ENCODE measurements at regions not wholly inside any gene's neighbourhood (a gene's known extent, or its start where the extent isn't known, plus 50 kb on each side); places are given as distances from the start of the nearest gene placed in this dataset.
"Not testable (repeated sequence)": the region's sequence is repeated elsewhere in the genome, so short reads cannot be mapped to it uniquely, and the experiment has no call there.

DNA sequence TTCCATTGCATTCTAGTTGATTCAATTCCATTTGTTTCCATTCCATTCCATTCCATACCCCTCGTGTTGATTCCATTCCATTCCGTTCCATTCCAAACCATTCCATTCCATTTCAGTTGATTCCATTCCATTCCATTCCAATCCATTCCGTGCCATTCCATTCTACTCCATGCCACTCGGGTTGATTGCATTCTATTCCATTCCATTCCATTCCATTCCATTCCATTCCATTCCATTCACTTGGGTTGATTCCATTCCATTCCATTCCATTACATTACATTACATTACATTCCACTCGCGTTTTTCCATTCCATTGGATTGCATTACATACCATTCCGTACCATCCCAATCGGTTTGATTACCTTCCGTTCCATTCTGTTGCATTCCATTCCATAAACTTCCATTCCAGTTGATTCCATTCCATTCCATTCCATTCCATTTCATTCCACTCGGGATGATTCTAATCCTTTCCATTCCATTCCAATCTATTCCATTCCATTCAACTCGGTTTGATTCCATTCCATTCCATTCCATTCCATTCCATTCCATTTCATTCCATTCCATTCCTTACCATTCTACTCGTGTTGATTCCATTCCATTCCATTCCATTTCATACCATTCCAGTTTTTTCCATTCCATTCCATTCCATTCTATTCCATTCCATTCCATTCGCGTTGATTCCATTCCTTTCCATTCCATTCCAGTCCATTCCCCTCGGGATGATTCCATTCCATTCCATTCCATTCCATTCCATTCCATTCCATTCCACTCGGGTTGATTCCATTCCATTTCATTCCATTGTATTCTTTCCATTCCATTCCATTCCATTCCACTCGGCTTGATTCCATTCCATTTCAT lies 1140.4 kb downstream of the RPIA start:
- H3K27me3 Mint-ChIP-seq: no peaks in the 10 kb centered on the region
- H3K9me3 Mint-ChIP-seq: peaks cover 47% of the 10 kb centered on the region
- no peak overlapping the region for H3K27ac Mint-ChIP-seq
- H3K36me3 Mint-ChIP-seq: peaks cover 28% of the 10 kb centered on the region
- POLR2A ChIA-PET: no interaction called here
- no peak overlapping the region for H3K4me3 Mint-ChIP-seq
- no peaks in the 10 kb centered on the region for H3K4me1 Mint-ChIP-seq
- DNase-seq: no peak
- ATAC-seq (ENCODE audit: low read depth): no peak

DNA sequence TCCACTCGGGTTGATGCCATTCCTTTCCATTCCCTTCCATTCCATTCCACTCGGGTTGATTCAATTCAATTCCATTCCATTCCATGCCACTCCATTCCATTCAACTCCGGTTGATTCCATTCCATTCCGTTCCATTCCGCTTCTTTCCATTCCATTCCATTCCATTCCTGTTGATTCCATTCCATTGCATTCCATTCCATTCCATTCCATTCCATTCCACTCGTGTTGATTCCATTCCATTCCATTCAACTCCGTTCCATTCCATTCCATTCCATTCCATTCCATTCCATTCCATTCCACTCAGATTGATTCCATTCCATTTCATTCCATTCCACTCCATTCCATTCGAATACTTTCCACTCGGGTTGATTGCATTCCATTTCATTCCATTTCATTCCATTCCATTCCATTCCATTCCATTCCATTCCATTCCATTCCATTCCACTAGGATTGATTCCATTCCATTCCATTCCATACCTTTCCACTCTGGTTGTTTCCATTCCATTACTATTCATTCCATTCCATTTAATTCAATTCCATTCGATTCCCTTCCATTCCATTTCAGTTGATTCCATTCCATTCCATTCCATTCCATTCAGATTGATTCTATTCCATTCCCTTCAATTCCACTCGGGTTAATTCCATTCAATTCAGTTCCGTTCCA lies 1141.8 kb downstream of the RPIA start:
- ATAC-seq (ENCODE audit: low read depth) (peak; percentile 57), DNase-seq (no peak)
- Mint-ChIP-seq H3K27me3 (no peaks in the 10 kb centered on the region), H3K27ac (no peak overlapping the region), H3K4me3 (no peak overlapping the region), H3K36me3 (peaks cover 33% of the 10 kb centered on the region), H3K4me1 (no peaks in the 10 kb centered on the region), H3K9me3 (peaks cover 56% of the 10 kb centered on the region)
- POLR2A ChIA-PET: no interaction called here

DNA sequence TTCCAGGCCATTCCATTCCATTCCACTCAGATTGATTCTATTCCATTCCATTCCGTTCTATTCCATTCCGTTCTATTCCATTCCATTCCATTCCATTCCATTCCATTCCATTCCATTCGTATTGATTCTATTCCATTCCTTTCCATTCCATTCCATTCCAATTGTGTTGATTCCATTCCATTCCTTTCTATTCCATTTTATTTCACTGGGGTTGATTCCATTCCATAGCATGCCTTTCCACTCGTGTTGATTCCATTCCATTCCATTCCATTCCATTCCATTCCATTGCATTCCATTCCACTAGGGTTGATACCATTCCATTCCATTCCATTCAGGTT lies 1142.3 kb downstream of the RPIA start:
- Mint-ChIP-seq H3K4me3 (no peak overlapping the region), H3K27ac (no peak overlapping the region), H3K4me1 (no peaks in the 10 kb centered on the region), H3K9me3 (peaks cover 61% of the 10 kb centered on the region), H3K36me3 (peaks cover 36% of the 10 kb centered on the region), H3K27me3 (no peaks in the 10 kb centered on the region)
- POLR2A ChIA-PET: no interaction called here
- ATAC-seq (ENCODE audit: low read depth) (no peak), DNase-seq (no peak)

DNA sequence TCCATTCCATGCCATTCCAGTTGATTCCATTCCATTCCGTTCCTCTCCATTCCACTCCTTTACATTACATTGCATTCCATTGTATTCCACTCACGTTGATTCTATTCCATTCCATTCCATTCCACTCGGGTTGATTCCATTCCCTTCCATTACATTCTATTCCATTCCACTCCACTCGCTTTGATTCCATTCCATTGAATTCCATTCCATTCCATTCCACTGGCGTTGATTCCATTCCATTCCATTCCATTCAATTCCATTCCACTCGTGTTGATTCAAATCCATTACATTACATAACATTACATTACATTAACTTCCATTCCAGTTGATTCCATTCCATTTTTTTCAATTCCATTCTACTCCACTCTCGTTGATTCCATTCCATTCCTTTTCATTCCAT lies 1142.8 kb downstream of the RPIA start:
- peaks cover 61% of the 10 kb centered on the region for H3K9me3 Mint-ChIP-seq
- H3K4me3 Mint-ChIP-seq: no peak overlapping the region
- ATAC-seq (ENCODE audit: low read depth): no peak

DNA sequence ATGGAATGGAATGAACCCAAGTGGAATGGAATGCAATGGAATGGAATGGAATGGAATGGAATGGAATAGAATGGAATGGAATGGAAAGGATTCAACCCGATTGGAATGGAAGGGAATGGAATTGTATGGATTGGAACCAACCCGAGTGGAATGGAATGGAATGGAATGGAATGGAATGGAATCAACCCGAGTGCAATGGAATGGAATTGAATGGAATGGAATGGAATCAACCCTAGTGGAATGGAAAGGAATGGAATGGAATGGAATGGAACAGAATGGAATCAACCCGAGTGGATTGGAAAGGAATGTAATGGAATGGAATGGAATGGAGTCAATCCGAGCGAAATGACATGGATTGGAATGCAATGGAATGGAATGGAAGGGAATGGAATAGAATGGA lies 1144.9 kb downstream of the RPIA start:
- H3K27ac Mint-ChIP-seq, H3K4me1 Mint-ChIP-seq, DNase-seq, H3K4me3 Mint-ChIP-seq, POLR2A ChIA-PET, H3K27me3 Mint-ChIP-seq: not testable (repeated sequence)
- Mint-ChIP-seq H3K36me3 (peaks cover 34% of the 10 kb centered on the region), H3K9me3 (peaks cover 56% of the 10 kb centered on the region)
- peak; percentile 38 for ATAC-seq (ENCODE audit: low read depth)

More for the DNA sequence above, 1142.8 kb downstream of the RPIA start:
- no peaks in the 10 kb centered on the region for H3K27me3 Mint-ChIP-seq
- DNase-seq: no peak
- H3K27ac Mint-ChIP-seq: no peak overlapping the region
- peaks cover 36% of the 10 kb centered on the region for H3K36me3 Mint-ChIP-seq
- H3K4me1 Mint-ChIP-seq: no peaks in the 10 kb centered on the region
- POLR2A ChIA-PET: no interaction called here

DNA sequence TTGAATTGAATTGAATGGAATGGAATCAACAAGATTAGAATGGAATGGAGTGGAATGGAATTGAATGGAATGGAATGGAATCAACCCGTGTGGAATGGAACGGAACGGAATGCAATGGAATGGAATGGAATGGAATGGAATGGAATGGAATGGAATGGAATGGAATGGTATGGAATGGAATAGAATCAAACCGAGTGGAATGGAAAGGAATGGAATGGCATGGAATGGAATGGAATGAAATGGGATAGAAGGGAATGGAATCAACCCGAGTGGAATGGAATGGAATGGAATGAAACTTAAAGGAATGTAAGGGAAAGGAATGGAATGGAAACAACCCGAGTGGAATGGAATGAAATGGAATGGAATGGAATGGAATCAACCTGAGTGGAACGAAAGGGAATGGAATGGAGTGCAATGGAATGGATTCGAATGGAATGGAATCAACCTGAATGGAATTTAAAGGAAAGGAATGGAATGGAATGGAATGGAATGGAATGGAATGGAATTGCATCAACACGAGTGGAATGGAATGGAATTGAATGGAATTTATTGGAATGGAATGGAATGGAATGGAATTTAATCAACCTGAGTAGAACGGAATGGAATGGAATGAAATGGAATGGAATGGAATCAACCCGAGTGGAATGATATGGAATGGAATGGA lies 1146.6 kb downstream of the RPIA start:
- H3K27me3 Mint-ChIP-seq: no peaks in the 10 kb centered on the region
- peaks cover 33% of the 10 kb centered on the region for H3K36me3 Mint-ChIP-seq
- DNase-seq: no peak
- H3K4me3 Mint-ChIP-seq: no peak overlapping the region
- H3K4me1 Mint-ChIP-seq: no peaks in the 10 kb centered on the region
- no peak overlapping the region for H3K27ac Mint-ChIP-seq
- POLR2A ChIA-PET: no interaction called here
- ATAC-seq (ENCODE audit: low read depth): peak; percentile 48
- H3K9me3 Mint-ChIP-seq: peaks cover 51% of the 10 kb centered on the region

DNA sequence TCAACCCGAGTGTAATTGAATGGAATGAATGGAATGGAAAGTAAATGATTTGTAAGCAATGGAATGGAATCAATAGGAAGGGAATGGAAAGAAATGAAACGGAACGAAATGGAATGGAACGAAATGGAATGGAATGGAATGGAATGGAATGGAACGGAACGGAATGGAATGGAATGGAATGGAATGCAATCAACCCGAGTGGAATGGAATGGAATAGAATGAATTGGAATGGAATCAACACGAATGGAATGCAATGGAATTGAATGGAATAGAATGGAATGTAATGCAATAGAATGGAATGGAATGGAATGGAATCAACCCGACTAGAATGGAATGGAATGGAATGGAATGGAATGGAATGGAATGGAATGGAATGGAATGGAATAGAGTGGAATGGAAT lies 1148.7 kb downstream of the RPIA start:
- H3K36me3 Mint-ChIP-seq: peaks cover 30% of the 10 kb centered on the region
- H3K27me3 Mint-ChIP-seq; ATAC-seq (ENCODE audit: low read depth); H3K4me3 Mint-ChIP-seq; POLR2A ChIA-PET; H3K4me1 Mint-ChIP-seq; DNase-seq; H3K27ac Mint-ChIP-seq: not testable (repeated sequence)
- H3K9me3 Mint-ChIP-seq: peaks cover 44% of the 10 kb centered on the region

DNA sequence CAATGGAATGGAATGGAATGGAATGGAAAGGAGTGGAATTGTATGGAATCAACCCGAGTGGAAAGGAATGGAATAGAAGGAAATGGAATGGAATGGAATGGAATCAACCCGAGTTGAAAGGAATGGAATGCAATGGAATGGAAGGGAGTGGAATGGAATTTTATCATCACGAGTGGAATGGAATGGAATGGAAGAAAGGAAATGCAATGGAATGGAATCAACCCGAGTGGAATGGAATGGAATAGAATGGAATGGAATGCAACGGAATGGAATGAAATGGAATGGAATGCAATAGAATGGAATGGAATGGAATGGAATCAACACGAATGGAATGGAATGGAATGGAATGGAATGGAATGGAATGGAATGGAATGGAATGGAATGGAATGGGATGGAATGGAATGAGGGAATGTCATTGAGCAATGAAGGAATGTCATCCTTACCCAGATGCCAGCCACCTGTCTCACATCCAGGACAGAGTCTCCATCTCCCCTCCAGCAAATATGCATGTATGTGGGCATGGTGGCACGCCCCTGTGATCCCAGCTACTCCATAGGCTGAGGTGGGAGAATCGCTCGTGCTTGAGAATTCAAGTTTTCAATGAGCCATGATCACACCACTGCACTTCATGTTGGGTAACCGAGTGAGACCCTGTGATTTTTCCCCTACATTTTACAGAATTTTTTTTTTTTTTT lies 1149.5 kb downstream of the RPIA start:
- peaks cover 41% of the 10 kb centered on the region for H3K9me3 Mint-ChIP-seq
- POLR2A ChIA-PET; H3K27ac Mint-ChIP-seq; H3K4me3 Mint-ChIP-seq; DNase-seq; H3K27me3 Mint-ChIP-seq; H3K4me1 Mint-ChIP-seq; ATAC-seq (ENCODE audit: low read depth): not testable (repeated sequence)
- H3K36me3 Mint-ChIP-seq: peaks cover 26% of the 10 kb centered on the region

DNA sequence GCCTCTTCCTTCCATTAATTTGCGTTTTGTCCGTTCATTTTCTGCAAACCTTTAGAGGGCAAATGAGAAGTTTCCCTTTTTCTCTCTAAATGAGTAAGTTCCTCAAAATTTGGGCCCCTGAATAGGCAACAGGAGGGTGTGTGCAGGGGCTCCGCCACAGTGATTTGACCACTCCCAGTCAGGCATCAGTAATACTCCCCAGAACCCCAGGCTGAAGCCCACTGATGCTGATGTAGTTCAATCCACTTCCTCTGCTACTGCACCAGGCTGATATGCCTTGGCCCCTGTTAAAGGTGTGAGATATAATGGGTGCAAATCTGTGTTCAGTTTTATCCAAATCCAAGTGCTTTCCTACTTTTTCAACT lies 1150.0 kb downstream of the RPIA start:
- Mint-ChIP-seq H3K36me3 (peaks cover 21% of the 10 kb centered on the region), H3K27me3 (no peaks in the 10 kb centered on the region), H3K4me1 (no peaks in the 10 kb centered on the region), H3K9me3 (peaks cover 37% of the 10 kb centered on the region), H3K27ac (no peak overlapping the region), H3K4me3 (no peak overlapping the region)
- DNase-seq (no peak), ATAC-seq (ENCODE audit: low read depth) (no peak)
- POLR2A ChIA-PET: no interaction called here

DNA sequence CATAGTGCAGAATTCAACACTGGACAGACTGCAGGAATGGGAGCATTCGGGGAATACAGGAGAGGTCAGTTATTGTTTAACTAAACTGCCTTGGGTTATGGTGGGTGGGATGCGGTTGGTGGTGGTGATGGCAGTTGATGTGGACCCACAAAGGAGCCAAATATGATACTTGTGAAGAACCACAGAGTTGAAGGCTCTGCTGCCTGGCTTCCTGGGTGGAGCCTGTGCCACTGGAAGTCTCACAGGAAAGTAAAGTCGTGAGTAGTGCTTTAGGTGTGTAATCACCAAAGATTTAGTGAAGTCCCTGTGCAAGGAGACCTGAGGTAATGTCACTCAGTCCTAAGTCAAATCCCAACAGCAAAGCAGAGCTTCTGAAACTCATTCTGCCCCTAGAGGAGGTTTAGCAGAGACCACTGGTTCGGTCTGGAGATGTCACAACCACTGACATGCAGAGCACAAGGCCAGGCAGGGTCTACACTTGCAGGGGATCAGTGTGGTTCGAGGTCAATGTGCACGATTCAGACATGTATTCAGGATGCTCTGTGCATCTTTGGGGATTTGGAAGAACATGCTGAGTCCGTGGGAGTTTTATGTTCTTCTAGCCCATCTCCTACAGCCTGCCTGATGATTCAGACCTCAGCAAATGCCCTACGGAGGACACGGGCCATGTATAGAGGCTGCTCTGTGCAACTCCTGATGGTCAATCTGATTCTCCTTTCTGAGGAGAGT lies 1150.9 kb downstream of the RPIA start:
- POLR2A ChIA-PET: no interaction called here
- Mint-ChIP-seq H3K4me3 (no peak overlapping the region), H3K27ac (no peak overlapping the region), H3K4me1 (no peaks in the 10 kb centered on the region), H3K9me3 (peaks cover 32% of the 10 kb centered on the region), H3K36me3 (peaks cover 18% of the 10 kb centered on the region), H3K27me3 (no peaks in the 10 kb centered on the region)
- ATAC-seq (ENCODE audit: low read depth): no peak
- DNase-seq: no peak

DNA sequence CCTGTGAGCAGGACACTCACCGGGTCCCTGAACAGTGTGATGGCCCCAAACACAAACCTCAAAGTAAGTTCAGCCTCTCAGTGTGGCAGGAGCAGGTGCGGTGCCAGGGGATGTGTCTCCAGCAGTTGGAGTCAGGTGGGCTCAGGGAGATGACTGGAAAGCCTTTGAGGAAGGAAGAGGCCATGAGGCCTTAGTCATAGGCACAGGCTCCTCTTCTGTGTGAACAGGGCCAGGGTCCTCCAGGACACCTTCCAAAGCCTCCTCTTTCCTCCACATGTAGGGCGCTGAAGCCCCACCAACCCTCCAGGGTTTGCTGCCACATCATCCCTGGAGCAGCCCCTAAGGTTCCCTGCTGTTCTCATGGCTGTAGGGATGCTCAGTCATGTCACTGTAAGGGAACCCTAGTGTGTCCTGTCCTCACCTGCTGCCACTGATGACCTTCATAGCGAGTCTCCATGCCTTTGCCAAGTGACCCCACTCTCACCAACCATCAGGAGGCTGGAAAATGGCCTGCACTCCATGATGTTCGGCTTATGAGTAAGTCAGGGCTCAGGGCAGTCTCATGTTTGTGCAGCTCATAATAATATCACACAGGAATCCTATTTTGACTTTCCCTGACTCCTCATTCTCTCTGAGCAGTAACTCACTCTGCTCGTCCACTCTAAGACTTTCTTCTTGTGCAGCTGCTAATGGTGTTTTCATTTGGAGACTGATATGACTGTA lies 1152.9 kb downstream of the RPIA start:
- no peaks in the 10 kb centered on the region for H3K27me3 Mint-ChIP-seq
- ATAC-seq (ENCODE audit: low read depth): no peak
- POLR2A ChIA-PET: no interaction called here

DNA sequence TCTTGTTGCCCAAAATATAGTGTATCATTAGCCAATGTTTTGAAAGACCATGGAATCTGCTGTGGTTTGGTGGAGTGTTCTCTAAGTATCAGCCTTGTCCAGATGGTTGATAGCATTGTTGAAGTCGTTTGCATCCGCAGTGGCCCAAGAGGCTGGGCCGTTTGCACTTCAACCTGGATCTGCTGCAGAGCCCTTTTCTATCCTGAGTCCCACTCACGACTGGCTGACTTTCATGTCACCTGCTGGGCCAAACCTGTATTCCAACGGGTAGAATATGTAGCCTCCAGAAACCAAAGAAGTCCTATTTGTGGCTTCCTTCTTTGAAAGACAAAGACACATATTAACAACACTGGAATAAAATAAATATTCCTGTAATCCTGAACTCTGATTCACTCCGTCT lies 1154.1 kb downstream of the RPIA start:
- ATAC-seq (ENCODE audit: low read depth) (no peak), DNase-seq (no peak)
- Mint-ChIP-seq H3K27ac (no peak overlapping the region), H3K27me3 (no peaks in the 10 kb centered on the region), H3K4me1 (no peaks in the 10 kb centered on the region), H3K36me3 (peaks cover 2% of the 10 kb centered on the region), H3K9me3 (peaks cover 10% of the 10 kb centered on the region), H3K4me3 (no peak overlapping the region)
- POLR2A ChIA-PET: no interaction called here

More for the DNA sequence above, 1152.9 kb downstream of the RPIA start:
- H3K27ac Mint-ChIP-seq: no peak overlapping the region
- H3K9me3 Mint-ChIP-seq: peaks cover 16% of the 10 kb centered on the region
- DNase-seq: no peak
- peaks cover 7% of the 10 kb centered on the region for H3K36me3 Mint-ChIP-seq
- H3K4me1 Mint-ChIP-seq: no peaks in the 10 kb centered on the region
- no peak overlapping the region for H3K4me3 Mint-ChIP-seq
